Left hindlimb (tissue), 1 donor: ENCODE measurements at regions not wholly inside any gene's neighbourhood (a gene's known extent, or its start where the extent isn't known, plus 50 kb on each side); places are given as distances from the start of the nearest gene placed in this dataset.

ENCODE experiments used
- DNase-seq: peaks from one replicate; pipeline ENCODE4 v3.0.0-alpha.2; 2018

DNA sequence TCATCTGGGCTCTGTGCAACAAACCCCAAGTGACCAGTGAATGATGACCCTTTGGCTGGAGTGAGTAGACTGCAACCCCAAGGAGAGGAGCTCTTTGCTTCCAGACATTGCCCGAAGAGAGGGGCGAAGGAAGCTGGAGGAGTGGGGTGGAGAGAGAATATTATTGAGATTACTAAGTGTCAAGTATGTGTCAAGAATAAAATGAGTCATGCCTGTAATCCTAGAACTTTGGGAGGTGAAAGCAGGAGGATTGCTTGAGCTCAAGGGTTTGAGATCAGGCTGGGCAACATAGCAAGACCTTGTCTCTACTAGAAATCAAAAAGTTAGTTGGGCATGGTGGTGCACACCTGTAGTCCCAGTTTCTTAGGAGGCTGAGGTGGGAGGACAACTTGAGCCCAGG, 142.0 kb upstream of the CCL2 start:
- DNase-seq = no peak

DNA sequence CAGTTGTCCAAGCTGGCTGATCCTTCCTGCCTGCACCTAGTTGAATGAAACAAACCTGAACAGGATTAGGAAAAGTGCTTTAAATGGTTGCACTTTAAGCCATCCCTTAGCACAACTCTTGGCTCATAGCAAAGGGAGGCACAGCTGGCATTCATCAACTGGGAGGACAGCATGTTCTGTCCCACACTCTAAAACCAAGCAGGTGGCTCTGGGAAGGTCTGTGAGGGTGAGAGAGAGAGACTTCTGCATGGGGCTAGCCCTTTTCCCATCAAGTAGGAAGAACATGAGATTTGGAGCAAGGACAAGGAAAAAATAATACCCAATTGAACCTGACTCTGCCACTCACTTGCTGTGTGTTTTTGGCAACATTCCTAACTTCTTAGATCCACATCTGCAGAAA, 140.9 kb upstream of the CCL2 start:
- DNase-seq = no peak

DNA sequence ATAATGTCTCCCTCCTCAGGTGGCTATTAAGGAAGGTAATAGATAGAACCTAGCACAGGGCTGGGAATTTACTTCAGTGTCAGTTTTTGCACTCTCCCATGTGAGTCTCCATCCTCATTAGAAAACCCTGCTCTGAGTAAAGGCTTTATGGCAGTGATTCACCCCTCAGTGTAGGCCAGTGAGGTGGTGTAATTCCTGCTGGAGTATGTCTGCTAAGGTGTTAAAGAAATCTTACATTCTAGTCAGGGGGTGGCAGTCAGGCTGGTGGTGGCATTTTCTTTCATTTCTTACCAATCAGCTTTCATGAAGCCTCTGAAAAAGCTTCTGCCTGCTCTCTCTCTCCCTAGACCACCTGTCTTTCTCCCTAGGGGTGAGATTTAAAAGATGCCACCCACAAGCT, 138.8 kb upstream of the CCL2 start:
- DNase-seq = no peak

DNA sequence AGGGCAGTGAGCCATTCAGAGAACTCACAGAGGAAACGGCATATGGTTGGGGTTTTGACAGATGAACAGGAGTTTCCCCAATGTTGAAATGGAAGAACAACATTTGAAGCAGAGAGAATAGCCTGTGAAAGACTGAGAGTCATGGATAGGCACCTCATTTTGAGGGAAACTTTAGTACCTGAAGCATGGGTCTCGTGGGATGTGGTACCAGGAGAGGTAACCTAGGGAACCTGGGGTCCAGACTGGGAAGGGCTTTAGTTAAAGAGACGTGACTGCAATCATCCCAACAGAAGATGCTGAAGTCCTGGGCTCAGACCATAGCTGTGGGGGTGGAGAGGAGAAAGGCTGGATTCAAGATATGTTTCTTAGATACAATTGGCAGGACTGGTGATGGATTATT, 137.8 kb upstream of the CCL2 start:
- DNase-seq = no peak

DNA sequence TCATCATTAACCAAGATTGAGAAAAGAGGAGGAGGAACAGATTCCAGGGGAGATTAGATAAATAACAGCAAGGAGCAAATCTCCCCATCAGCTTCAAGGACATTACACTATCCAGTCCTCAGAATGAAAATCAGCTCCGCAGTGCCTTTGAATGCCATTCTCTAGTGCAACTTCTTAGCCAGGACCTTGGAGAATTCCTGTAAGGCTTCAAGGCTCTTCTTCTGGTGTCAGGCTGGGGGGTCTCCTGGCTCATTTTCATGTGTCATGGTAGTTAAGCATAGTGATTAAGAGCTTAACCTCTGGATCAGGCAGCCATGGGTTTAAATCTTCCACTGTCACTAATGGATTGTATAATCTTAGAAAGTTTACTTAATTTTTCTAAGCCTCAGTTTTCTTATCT, 137.3 kb upstream of the CCL2 start:
- DNase-seq = no peak

DNA sequence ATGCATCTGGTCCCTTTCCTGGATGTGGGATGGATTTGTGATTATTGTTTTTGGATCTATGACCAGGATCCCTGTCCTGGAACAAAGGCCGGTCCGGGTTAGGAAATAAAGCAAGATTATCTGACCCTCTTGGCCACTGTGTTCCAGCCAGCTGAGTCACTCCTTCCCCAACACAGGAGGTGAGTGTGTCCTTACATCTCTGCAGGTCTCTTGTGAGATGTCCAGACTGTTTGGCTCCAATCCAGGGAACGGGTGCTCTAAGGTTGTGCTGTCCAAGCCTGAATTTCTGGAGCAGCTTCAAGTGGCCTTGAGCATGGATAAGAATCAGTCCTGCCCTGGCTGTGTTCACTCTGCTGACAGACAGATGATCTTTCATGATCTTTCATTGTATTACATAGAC, 136.5 kb upstream of the CCL2 start:
- DNase-seq = no peak

DNA sequence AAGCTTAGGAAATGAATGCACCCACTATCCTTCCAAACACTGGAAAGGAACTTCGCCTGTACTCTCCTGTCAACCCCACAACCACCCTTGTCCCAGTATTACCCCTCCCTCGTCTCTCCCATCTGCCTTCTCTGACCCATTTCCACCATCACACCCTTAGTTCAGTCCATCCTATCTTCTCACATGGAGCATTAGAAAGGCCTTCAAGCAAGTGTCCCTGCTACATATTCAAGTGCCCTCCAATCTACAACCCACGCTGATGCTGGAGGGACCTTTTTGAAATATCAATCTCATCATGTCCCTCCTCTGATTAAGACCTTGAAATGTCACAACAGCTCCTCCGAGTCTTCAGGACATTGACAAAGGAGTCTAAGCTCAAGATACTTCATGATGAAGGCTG, 133.8 kb upstream of the CCL2 start:
- no peak for DNase-seq

DNA sequence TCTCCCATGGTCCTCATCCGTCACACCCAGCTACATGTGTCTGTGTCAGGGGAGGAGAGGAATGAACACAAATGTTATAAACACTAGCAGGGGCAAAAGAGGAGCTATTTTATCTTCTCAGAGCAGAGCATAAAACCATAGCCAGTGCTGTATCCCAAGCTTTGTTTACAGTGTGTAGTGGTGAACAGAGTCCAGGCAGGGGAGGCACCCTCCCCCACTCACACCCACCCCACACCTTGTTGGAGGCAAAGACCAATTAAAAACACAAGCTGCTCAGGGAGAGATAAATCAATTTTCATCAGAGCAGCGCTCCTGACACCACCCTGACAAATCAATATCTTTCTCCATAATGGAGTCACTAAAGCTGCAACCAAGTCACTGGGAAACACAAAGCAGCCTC, 132.6 kb upstream of the CCL2 start:
- no peak for DNase-seq

DNA sequence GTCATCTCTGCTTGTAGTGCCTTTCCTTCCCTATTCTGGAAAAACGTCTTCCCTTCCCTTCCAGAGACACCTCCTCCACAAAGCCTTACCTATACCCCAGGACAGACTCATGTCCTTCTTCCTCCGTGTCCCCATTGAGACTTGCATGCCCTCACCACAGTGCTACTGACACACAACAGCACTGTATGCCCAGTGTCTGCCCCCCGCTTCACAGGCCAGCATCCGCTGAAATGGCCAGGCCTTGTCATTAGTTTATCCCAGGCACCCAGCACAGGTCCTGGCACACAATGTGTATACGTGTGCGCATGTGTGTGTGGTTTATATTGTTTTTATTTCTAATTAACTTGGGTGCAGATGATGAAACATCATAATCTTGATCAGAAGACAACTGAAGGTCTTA, 130.1 kb upstream of the CCL2 start:
- no peak for DNase-seq

DNA sequence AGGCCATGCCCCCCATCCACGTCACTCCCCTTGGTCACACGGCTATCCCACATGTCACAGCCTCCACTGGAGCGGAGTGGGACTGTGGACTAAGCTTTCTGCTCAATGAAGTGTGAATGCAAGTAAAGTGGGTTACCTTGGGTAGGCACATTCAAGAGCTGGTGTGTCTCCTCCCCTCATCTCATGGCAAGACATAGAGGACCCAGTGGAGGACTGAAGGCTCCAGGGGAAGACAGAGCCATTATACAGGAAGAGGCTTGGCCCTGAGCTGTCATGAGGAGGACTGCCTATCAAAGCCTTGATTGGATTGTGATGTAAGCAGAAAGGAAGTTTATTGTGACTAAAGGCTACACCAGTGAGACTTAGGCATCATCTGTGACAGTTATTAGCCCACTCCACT, 129.2 kb upstream of the CCL2 start:
- DNase-seq = no peak

DNA sequence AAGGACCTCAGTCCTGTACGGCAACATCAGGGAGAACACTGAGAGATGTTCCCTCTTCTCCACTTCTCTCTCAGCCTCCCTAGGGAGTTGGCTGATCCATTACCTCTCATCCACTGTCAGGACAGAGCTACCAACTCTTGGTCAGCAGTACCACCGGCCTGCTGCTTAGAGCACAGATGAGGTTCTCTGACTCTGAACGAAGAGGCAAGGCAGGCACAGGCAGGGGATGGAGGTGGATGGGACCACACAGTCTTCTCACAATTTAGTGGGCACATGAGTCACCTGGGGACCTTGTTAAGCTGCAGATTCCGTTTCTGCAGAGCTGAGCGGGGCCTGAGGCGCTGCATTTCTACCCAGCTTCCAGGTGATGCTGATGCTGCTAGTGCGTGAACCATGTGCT, 128.6 kb upstream of the CCL2 start:
- no peak for DNase-seq

DNA sequence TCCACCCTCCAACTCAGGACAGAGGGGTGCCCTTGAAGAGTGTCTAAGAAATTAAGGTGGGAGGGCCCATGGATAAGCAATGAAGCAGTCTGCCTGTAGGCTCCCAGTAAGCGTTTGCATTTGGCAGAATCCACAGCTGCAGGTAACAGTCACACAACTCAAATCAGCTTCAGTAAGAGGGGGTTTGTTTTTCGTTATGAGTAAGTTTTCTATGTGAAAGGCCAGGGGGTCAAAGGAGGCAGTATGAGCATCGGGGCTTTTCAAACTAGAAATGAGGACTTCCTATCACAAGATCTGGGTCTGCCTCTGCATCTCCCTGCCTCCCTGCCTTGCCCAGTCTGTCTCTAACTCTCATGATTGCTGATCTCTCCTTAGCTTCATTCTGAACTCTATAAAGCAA, 128.1 kb upstream of the CCL2 start:
- DNase-seq = no peak

DNA sequence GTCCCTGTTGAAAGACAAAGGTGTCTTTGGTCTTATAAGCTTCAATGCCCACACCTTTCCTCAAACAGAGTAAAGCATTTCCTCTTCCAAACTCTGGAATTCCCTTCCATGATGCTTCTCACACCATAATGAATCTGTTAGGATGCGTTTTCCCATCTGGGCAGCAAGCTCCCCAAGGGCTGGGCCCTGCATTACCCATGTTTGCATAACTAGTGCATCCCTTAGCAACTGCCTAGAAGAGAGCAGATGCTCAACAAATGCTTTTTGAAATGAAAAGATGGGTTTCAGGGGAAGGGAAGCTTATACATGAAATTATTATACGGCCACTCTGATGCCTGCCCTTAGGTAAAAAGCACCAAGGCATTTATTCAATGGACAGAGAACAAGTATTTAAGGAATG, 124.5 kb upstream of the CCL2 start:
- DNase-seq = no peak

DNA sequence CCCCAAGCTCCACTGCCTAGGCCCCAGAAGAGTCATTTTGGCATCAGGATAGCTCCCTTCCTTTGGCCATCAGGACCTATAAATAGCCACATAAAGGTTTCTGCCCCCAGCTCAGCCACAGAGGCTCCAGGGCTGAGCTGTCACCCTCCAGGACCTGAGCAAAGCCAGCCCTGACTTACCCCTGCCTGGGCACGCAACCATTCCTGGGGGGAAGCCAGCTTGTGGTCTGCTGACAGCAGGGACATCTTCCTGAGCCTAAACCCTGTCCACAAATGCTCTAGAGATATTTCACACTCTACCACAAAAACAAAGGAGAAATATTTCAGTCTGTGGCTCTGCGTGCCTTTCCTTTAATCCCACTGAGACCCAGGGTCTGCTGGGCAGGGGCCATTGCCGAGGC, 123.7 kb upstream of the CCL2 start:
- DNase-seq = no peak

DNA sequence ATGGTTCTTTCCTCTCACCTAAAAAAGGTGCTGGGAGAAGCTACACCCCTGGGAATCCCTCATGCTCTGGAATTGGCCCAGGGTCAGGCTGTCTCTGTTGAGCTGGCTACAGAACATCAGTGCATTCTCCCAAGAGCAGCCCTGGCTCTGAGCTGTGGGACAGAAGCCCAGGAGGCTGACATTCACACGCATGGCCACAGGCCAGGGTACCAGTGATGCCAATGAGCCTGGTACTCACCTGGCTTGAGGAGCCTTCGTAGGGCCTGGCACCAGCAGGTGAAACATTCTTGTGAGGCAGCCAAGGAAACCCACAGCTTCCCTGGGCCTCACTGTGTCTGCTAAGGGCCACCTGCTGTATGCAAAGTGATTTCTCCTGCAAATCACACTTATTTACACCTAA, 121.7 kb upstream of the CCL2 start:
- DNase-seq = no peak

DNA sequence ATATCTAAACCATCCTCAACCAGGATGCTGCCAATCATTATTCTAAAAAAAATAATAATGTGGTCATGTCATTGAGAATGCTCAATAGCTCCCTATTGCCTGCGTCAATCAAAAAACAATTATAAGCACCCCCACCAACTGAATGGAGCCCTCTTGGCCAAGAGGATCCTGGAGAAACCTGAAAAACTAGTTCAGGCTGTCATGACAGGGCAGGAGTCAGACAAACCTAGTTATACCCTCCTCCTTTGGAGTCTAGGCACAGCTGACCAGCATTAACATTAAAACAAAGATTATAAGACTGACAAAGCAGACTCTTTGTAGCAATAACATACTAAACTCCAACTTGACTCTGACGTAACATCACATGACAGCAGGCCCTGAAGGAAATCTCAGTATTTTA, 119.2 kb upstream of the CCL2 start:
- DNase-seq = no peak

DNA sequence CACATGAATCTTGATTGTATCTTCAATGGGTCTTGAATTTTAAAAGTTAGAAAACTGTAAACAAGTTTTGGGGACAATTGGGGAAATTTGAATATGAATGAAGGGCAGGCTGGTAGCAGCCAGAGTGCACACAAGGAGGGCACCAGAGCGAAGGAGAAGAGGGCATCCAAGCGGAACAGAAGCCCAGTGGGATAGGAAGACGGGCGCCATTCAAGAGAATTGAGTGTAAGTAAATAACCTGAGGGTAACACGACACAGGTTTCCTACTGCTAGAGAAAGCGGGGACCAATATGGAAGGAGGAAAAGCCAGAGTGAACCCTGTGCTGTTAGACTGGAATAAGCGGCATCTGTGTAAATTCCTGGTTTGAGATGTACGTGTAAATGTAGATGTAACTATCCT, 115.1 kb upstream of the CCL2 start:
- no peak for DNase-seq

DNA sequence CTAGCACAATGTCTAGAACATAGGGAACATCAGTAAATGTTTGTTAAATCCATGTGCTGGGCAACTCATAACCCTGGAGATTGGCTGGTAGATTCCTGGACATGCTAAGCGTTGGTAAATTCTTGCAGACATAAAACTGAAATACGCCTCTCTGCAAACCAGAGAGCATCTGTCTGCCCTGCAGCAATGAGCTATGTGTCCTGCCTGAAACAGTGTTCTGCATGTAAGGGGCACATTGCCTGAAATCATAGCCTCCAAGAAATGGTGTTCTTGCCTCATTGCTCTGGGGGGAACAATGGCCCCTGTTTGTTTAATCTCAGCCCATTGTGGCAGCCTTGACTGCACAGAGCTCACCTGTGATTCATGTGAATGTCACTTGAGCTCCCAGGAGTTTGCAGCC, 113.5 kb upstream of the CCL2 start:
- no peak for DNase-seq

DNA sequence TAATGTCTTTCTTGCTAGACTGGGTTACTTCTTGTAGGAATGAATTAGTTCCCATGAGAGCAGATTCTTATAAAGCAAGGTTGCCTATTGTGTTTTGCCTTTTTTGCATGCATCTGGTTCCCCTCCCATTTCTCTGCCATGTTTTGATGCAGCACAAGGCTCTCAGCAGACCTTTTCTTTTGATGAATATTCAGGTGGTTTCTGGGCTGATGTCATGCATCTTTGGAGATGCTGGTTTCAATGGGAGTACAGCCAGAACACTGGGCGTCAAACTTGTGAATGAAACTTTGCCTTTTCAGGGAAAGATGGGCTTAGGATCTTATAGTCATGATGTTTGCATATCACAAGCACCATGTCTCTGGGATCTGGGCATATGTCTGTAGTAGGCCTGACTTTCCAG, 111.7 kb upstream of the CCL2 start:
- DNase-seq = no peak

DNA sequence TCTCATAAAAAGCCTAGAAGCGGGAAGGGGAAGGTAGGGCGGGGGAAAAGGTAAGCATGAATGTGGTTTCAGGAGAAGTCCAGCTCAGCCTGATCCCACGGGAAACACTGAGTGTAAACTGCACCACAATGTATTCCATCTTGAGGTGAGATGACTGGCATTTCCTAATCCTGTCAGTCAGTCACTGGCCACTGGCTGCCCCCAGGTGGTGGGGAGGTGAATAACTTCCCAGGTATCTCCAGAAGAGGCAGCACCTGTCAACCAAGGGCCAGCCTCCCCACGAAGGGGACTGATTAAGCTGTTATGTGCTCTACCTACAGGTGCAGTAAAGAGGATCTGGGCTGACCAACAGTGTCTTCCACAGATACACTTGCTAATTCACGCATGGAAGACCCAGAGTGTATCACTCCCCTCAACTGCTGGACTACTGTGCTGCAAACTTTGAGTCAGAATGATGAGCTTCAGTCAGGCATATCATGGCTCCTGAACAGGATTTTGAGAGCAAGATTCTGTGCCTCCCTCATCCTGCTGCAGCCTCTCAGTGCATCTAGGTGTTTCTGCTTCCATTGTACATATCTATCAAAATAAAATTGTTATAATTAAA, 108.5 kb upstream of the CCL2 start:
- no peak for DNase-seq

DNA sequence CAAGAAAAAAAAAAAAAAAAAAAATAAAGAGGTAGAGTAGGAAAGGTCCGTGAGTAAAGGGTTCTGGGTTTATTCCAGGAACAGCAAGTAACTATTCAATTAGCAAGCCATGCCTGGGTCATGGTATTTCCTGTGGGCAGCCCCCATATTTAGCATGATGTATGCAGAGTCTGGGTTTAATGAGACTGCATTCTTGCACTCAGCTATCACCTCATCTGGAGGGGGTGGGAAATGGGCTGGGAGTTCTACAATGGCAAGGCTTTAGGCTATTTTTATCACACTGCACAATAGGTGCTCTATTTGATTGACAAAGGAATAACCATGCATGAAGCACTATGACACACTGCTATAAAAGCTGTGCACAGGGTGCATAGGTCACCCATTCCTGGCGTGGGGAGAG, 104.0 kb upstream of the CCL2 start:
- no peak for DNase-seq

DNA sequence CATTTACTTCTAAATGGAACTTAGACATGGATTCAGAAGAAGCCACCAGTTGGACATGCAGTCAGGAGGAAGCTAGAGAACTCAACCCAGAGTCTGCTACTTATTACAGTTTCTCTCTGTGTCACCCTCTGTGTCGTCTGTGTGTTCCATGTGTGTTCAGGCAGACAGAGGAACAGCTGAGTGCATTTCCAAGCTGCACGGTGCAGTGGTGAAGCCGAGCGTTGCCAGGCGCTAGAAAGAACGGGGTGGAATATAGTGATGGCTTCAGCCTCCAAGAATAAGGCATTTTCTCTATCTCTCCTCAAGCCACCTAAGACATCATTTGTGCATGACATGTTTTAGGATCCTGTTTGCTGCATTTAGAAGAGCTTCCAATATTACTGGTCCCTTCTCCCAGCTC, 101.1 kb upstream of the CCL2 start:
- DNase-seq = no peak

DNA sequence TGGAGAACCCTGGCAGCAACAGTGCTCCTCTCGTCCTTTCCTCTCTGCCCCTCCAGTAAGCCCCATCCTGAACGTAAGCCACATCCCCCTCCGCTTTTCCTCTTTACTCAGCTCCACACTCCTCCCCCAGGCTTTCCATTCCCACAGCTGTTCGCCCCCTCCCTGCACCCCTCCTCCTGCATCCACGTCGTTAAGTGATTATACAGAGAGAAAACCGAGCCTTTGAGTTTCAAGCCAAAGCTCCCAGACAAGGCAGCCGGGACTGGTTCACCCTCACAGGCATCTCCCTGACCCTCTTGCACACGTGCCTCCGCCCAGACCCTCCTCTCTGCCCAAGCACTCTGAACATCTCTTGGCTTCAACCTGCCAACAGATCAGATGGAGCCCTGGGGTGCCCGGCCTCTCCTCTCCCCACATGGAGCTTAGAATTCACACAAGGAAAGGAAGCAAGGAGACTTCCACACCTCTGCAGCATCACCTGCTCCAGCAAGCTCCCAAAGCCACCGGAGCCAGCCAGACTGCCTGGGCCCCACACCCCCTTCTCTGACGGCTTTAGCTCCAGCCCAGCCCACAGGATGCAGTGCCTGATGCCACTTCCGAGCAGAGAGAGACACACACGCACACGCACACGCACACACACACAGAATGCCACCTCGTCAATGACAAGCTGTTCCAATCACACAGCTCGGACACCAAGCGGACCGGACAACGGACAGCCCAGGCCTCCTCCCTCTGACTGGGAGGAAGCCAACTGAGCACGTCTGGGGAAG, 99.9 kb upstream of the CCL2 start:
- peak; percentile 67 for DNase-seq

DNA sequence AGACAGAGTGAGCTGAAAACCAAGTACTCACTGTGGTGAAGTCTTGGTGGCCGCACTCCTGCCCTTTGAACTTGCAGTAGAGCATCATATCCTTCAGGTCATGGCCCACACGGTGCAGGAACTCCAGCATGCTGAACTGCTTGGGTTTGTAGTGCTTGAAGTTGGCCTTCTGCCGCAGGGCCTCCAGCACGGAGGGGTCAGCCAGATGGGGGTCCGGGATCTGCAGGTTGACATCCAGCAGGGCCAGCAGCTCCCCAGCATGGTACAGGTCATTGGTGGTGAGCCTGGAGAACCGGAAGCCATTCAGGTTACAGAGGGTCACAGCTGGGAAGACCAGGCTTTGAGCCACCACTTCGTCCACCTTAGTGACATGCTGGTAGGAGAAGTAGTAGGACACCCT, 99.1 kb upstream of the CCL2 start:
- no peak for DNase-seq

DNA sequence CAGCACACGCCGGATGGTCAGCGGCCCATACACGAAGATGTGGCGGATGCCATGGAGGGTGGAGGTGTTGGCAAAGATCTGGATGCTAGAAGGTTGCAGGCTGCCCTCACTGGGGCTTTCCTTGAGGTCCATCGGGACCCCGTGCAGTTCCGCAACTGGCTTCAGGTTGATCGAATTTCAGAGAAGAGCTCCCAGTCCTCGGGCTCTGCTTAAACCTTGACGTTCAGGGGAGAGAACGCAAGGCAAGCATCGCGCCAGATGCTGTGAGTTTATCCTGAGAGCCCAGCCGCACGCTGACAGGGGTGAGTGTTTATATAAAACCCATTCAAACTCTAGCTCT, 98.7 kb upstream of the CCL2 start:
- no peak for DNase-seq
